ENCODE measurements at regions not wholly inside any gene's neighbourhood (a gene's known extent, or its start where the extent isn't known, plus 50 kb on each side); places are given as distances from the start of the nearest gene placed in this dataset.

- Mint-ChIP-seq H3K36me3 (no peaks in the 10 kb centered on the region), H3K4me1 (no peaks in the 10 kb centered on the region), H3K4me3 (no peak overlapping the region), H3K9me3 (peaks cover 0 to 5% (median 0%) of the 10 kb centered on the region in 8 donors), H3K27me3 (no peaks in the 10 kb centered on the region), H3K27ac (no peak overlapping the region)
- POLR2A ChIA-PET (ENCODE audit: partially characterized antibody): no interaction called here
- H3K36me3 ChIP-seq (ENCODE audit: insufficient read depth, low read length): no peaks in the 10 kb centered on the region
- no peak overlapping the region for H3K27ac ChIP-seq (ENCODE audit: low read depth, low read length)
- H3K4me3 ChIP-seq (ENCODE audit: low read length in 2 of 2): no peak overlapping the region
- CTCF ChIA-PET (ENCODE audit: partially characterized antibody): no interaction called here
- no peaks in the 10 kb centered on the region for H3K9me3 ChIP-seq (ENCODE audit: control insufficient read depth in 1 of 2, low read length in 2 of 2)
- no peak for DNase-seq
- no peaks in the 10 kb centered on the region for H3K27me3 ChIP-seq (ENCODE audit: insufficient read depth, low read length)
- intact Hi-C loops (cut with micrococcal nuclease): no loop called here
- H3K4me1 ChIP-seq (ENCODE audit: insufficient read depth, low read length): no peaks in the 10 kb centered on the region
These were observed 186.6 kb upstream of the PIK3C3 start for GRCh38 chr18:41768467-41768866.

- Mint-ChIP-seq H3K4me1 (no peaks in the 10 kb centered on the region), H3K36me3 (no peaks in the 10 kb centered on the region), H3K27ac (no peak overlapping the region), H3K4me3 (no peak overlapping the region), H3K9me3 (peaks cover 0 to 5% (median 0%) of the 10 kb centered on the region in 8 donors), H3K27me3 (no peaks in the 10 kb centered on the region)
- Histone ChIP-seq H3K27ac (ENCODE audit: low read depth, low read length) (no peak overlapping the region), H3K4me3 (ENCODE audit: low read length in 2 of 2) (no peak overlapping the region), H3K27me3 (ENCODE audit: insufficient read depth, low read length) (no peaks in the 10 kb centered on the region), H3K4me1 (ENCODE audit: insufficient read depth, low read length) (no peaks in the 10 kb centered on the region), H3K36me3 (ENCODE audit: insufficient read depth, low read length) (no peaks in the 10 kb centered on the region), H3K9me3 (ENCODE audit: control insufficient read depth in 1 of 2, low read length in 2 of 2) (no peaks in the 10 kb centered on the region)
- intact Hi-C loops (cut with micrococcal nuclease): no loop called here
- DNase-seq: no peak
- ChIA-PET CTCF (ENCODE audit: partially characterized antibody) (no interaction called here), POLR2A (ENCODE audit: partially characterized antibody) (no interaction called here)
These were observed 187.1 kb upstream of the PIK3C3 start for GRCh38 chr18:41767960-41768359.

DNA sequence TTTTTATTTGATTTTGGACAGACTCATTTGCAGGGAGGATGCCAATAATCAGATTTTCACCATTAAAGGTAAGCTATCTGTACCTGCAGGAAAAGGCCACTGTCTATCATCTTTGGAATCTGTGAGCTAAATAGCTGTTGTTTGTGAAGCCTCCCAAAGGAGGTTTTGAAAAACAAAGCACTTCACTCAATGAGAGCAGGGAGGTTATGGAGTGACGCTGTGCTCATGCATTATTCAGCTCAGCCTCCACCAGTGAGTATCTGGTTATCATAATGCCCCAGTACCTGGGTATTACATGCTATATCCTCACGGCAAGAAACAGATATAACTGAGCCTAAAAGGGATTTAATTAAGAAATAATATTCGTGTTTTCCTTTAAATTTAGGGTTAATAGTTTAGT is 189.6 kb upstream of the PIK3C3 start:
- no peak for DNase-seq
- ChIA-PET CTCF (ENCODE audit: partially characterized antibody) (no interaction called here), POLR2A (ENCODE audit: partially characterized antibody) (no interaction called here)
- H3K4me1 ChIP-seq (ENCODE audit: insufficient read depth, low read length): no peaks in the 10 kb centered on the region
- H3K27ac ChIP-seq (ENCODE audit: low read depth, low read length): no peak overlapping the region
- Mint-ChIP-seq H3K36me3 (no peaks in the 10 kb centered on the region), H3K27ac (no peak overlapping the region), H3K4me1 (no peaks in the 10 kb centered on the region), H3K27me3 (no peaks in the 10 kb centered on the region), H3K9me3 (peaks cover 0 to 5% (median 0%) of the 10 kb centered on the region in 8 donors), H3K4me3 (no peak overlapping the region)
- H3K9me3 ChIP-seq (ENCODE audit: control insufficient read depth in 1 of 2, low read length in 2 of 2): no peaks in the 10 kb centered on the region
- H3K27me3 ChIP-seq (ENCODE audit: insufficient read depth, low read length): no peaks in the 10 kb centered on the region
- intact Hi-C loops (cut with micrococcal nuclease): no loop called here
- no peak overlapping the region for H3K4me3 ChIP-seq (ENCODE audit: low read length in 2 of 2)
- H3K36me3 ChIP-seq (ENCODE audit: insufficient read depth, low read length): no peaks in the 10 kb centered on the region

- Mint-ChIP-seq H3K4me3 (no peak overlapping the region), H3K27ac (no peak overlapping the region), H3K9me3 (peaks cover 0 to 5% (median 0%) of the 10 kb centered on the region in 8 donors), H3K36me3 (no peaks in the 10 kb centered on the region), H3K27me3 (no peaks in the 10 kb centered on the region), H3K4me1 (no peaks in the 10 kb centered on the region)
- Histone ChIP-seq H3K4me1 (ENCODE audit: insufficient read depth, low read length) (no peaks in the 10 kb centered on the region), H3K9me3 (ENCODE audit: control insufficient read depth in 1 of 2, low read length in 2 of 2) (no peaks in the 10 kb centered on the region), H3K36me3 (ENCODE audit: insufficient read depth, low read length) (no peaks in the 10 kb centered on the region), H3K27ac (ENCODE audit: low read depth, low read length) (no peak overlapping the region), H3K27me3 (ENCODE audit: insufficient read depth, low read length) (no peaks in the 10 kb centered on the region), H3K4me3 (ENCODE audit: low read length in 2 of 2) (no peak overlapping the region)
- intact Hi-C loops (cut with micrococcal nuclease): no loop called here
- ChIA-PET CTCF (ENCODE audit: partially characterized antibody) (no interaction called here), POLR2A (ENCODE audit: partially characterized antibody) (no interaction called here)
- DNase-seq: no peak
These were observed 191.7 kb upstream of the PIK3C3 start for GRCh38 chr18:41763361-41763760.

GRCh38 chr18:41761333-41762018 is 193.6 kb upstream of the PIK3C3 start:
- POLR2A ChIA-PET (ENCODE audit: partially characterized antibody): no interaction called here
- no peak overlapping the region for H3K27ac Mint-ChIP-seq
- no peak overlapping the region for H3K4me3 Mint-ChIP-seq
- no peaks in the 10 kb centered on the region for H3K4me1 ChIP-seq (ENCODE audit: insufficient read depth, low read length)
- H3K9me3 ChIP-seq (ENCODE audit: control insufficient read depth in 1 of 2, low read length in 2 of 2): no peaks in the 10 kb centered on the region
- no peak for DNase-seq
- H3K36me3 ChIP-seq (ENCODE audit: insufficient read depth, low read length): no peaks in the 10 kb centered on the region
- peaks cover 0 to 5% (median 0%) of the 10 kb centered on the region in 8 donors for H3K9me3 Mint-ChIP-seq
- CTCF ChIA-PET (ENCODE audit: partially characterized antibody): no interaction called here
- H3K27me3 Mint-ChIP-seq: no peaks in the 10 kb centered on the region
- intact Hi-C loops (cut with micrococcal nuclease): no loop called here
- H3K4me3 ChIP-seq (ENCODE audit: low read length in 2 of 2): no peak overlapping the region
- H3K4me1 Mint-ChIP-seq: no peaks in the 10 kb centered on the region
- H3K27me3 ChIP-seq (ENCODE audit: insufficient read depth, low read length): no peaks in the 10 kb centered on the region
- H3K36me3 Mint-ChIP-seq: no peaks in the 10 kb centered on the region
- no peak overlapping the region for H3K27ac ChIP-seq (ENCODE audit: low read depth, low read length)

DNA sequence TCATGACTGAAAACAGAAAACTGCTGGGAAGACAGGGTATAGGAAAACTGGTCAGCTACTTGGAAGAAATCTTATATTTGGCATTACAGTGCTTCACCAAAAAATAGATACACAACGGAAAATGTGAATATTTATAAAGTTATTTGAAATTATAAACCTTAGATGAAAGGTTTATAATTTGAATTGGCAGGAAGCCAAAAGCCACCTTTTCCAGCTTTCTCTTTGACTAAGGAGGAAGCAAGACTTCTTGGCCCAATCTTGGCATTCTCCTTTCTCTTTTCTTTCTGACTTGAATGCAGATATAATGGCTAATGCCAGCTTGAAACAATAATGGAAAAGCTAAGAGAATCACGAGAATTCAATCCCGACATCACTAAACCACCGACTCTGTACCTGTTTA is 196.5 kb upstream of the PIK3C3 start:
- Mint-ChIP-seq H3K36me3 (no peaks in the 10 kb centered on the region), H3K27me3 (no peaks in the 10 kb centered on the region), H3K4me3 (no peak overlapping the region), H3K27ac (no peak overlapping the region), H3K9me3 (peaks cover 0 to 3% (median 0%) of the 10 kb centered on the region in 8 donors), H3K4me1 (no peaks in the 10 kb centered on the region)
- ChIA-PET CTCF (ENCODE audit: partially characterized antibody) (no interaction called here), POLR2A (ENCODE audit: partially characterized antibody) (no interaction called here)
- Histone ChIP-seq H3K4me3 (ENCODE audit: low read length in 2 of 2) (no peak overlapping the region), H3K36me3 (ENCODE audit: insufficient read depth, low read length) (no peaks in the 10 kb centered on the region), H3K27ac (ENCODE audit: low read depth, low read length) (no peak overlapping the region), H3K27me3 (ENCODE audit: insufficient read depth, low read length) (no peaks in the 10 kb centered on the region), H3K4me1 (ENCODE audit: insufficient read depth, low read length) (no peaks in the 10 kb centered on the region), H3K9me3 (ENCODE audit: control insufficient read depth in 1 of 2, low read length in 2 of 2) (no peaks in the 10 kb centered on the region)
- intact Hi-C loops (cut with micrococcal nuclease): no loop called here
- no peak for DNase-seq

GRCh38 chr18:41756141-41756540 is 198.9 kb upstream of the PIK3C3 start:
- ChIA-PET POLR2A (ENCODE audit: partially characterized antibody) (no interaction called here), CTCF (ENCODE audit: partially characterized antibody) (no interaction called here)
- no peak overlapping the region for H3K27ac ChIP-seq (ENCODE audit: low read depth, low read length)
- peaks cover 0 to 3% (median 0%) of the 10 kb centered on the region in 8 donors for H3K9me3 Mint-ChIP-seq
- H3K27me3 ChIP-seq (ENCODE audit: insufficient read depth, low read length): no peaks in the 10 kb centered on the region
- no peaks in the 10 kb centered on the region for H3K27me3 Mint-ChIP-seq
- no peaks in the 10 kb centered on the region for H3K4me1 ChIP-seq (ENCODE audit: insufficient read depth, low read length)
- H3K27ac Mint-ChIP-seq: no peak overlapping the region
- intact Hi-C loops (cut with micrococcal nuclease): no loop called here
- no peaks in the 10 kb centered on the region for H3K4me1 Mint-ChIP-seq
- no peaks in the 10 kb centered on the region for H3K36me3 Mint-ChIP-seq
- H3K9me3 ChIP-seq (ENCODE audit: control insufficient read depth in 1 of 2, low read length in 2 of 2): no peaks in the 10 kb centered on the region
- H3K4me3 Mint-ChIP-seq: no peak overlapping the region
- no peak overlapping the region for H3K4me3 ChIP-seq (ENCODE audit: low read length in 2 of 2)
- no peak for DNase-seq
- H3K36me3 ChIP-seq (ENCODE audit: insufficient read depth, low read length): no peaks in the 10 kb centered on the region

- Mint-ChIP-seq H3K4me3 (no peak overlapping the region), H3K27me3 (no peaks in the 10 kb centered on the region), H3K9me3 (peaks cover 0 to 2% (median 0%) of the 10 kb centered on the region in 8 donors), H3K4me1 (no peaks in the 10 kb centered on the region), H3K27ac (no peak overlapping the region), H3K36me3 (no peaks in the 10 kb centered on the region)
- Histone ChIP-seq H3K9me3 (ENCODE audit: control insufficient read depth in 1 of 2, low read length in 2 of 2) (no peaks in the 10 kb centered on the region), H3K36me3 (ENCODE audit: insufficient read depth, low read length) (no peaks in the 10 kb centered on the region), H3K4me3 (ENCODE audit: low read length in 2 of 2) (no peak overlapping the region), H3K4me1 (ENCODE audit: insufficient read depth, low read length) (no peaks in the 10 kb centered on the region), H3K27ac (ENCODE audit: low read depth, low read length) (no peak overlapping the region), H3K27me3 (ENCODE audit: insufficient read depth, low read length) (no peaks in the 10 kb centered on the region)
- intact Hi-C loops (cut with micrococcal nuclease): no loop called here
- CTCF ChIA-PET (ENCODE audit: partially characterized antibody): no interaction called here
- DNase-seq: no peak
- POLR2A ChIA-PET (ENCODE audit: partially characterized antibody): no interaction called here
These were observed 200.7 kb upstream of the PIK3C3 start for GRCh38 chr18:41754332-41754731.

Data from CD4-positive, alpha-beta memory T cell (primary cell).